ENCODE measurements at regions not wholly inside any gene's neighbourhood (a gene's known extent, or its start where the extent isn't known, plus 50 kb on each side); places are given as distances from the start of the nearest gene placed in this dataset.

DNA sequence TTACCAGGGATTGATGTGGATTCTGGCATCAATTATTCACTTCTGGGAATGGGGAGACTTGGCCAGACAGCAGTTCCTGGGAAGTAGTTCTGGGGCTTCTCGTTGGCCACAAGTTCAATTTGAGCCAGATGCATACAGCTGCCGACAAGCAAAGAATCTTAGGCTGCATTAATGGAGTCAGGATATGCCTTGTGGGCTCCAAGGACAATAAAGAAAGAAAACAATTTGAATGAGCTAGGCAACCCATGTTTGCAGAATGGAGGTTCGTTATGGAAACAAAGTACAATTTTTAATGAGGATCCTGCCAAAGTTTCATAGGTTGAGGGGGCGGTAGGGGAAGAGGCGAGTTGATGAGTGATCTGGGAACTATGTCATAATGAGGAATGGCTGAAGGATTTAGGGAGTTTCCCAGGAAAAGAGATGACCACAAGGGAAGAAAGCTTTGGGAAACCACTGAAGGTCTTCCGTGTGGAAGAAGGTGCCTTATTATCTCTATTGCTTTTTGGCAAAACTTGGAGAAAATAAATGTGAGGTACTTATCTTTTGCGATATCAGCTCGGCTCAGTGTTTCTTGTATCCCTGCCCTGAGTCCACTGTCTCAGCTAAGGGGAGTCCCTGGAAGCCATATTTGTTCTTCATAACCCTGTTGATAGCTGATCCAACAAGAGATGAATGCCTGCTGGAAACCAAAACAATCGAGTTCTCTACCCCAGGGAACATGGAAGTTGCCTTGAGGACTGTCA is 181.0 kb upstream of the ZNF217 start:
- no peak for TF ChIP-seq POLR2A (IDR thresholded peaks at IDR 0.05)
- TF ChIP-seq, protein P1, sequence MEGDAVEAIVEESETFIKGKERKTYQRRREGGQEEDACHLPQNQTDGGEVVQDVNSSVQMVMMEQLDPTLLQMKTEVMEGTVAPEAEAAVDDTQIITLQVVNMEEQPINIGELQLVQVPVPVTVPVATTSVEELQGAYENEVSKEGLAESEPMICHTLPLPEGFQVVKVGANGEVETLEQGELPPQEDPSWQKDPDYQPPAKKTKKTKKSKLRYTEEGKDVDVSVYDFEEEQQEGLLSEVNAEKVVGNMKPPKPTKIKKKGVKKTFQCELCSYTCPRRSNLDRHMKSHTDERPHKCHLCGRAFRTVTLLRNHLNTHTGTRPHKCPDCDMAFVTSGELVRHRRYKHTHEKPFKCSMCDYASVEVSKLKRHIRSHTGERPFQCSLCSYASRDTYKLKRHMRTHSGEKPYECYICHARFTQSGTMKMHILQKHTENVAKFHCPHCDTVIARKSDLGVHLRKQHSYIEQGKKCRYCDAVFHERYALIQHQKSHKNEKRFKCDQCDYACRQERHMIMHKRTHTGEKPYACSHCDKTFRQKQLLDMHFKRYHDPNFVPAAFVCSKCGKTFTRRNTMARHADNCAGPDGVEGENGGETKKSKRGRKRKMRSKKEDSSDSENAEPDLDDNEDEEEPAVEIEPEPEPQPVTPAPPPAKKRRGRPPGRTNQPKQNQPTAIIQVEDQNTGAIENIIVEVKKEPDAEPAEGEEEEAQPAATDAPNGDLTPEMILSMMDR (IDR thresholded peaks at IDR 0.05 in 8 of 11, conservative IDR thresholded peaks at IDR 0.05 in 3 of 11): no peak

Measured in spleen (tissue), 7 donors.